HFFc6 (cell line): ENCODE measurements at regions not wholly inside any gene's neighbourhood (a gene's known extent, or its start where the extent isn't known, plus 50 kb on each side); places are given as distances from the start of the nearest gene placed in this dataset.

ENCODE experiments used
- DNase-seq: peaks from one replicate; pipeline ENCODE4 v3.0.0-alpha.2; 2018
- H3K27ac Mint-ChIP-seq: 2 replicates; pipeline ENCODE4 v1.8.0; 2020; ENCODE audit warnings: mild to moderate bottlenecking, mixed read lengths
- H3K27me3 Mint-ChIP-seq: 2 replicates; pipeline ENCODE4 v1.8.0; 2021; ENCODE audit warnings: mild to moderate bottlenecking, moderate library complexity, mixed read lengths; ENCODE audit not compliant: insufficient read depth
- H3K36me3 Mint-ChIP-seq: 2 replicates; pipeline ENCODE4 v1.8.0; 2021; ENCODE audit warnings: low read depth, mixed read lengths
- H3K4me1 Mint-ChIP-seq: 2 replicates; pipeline ENCODE4 v1.8.0; 2020; ENCODE audit warnings: low read depth, mixed read lengths
- H3K4me3 Mint-ChIP-seq: 2 replicates; pipeline ENCODE4 v1.8.0; 2020; ENCODE audit warnings: mild to moderate bottlenecking, moderate library complexity, mixed read lengths
- H3K9me3 Mint-ChIP-seq: 2 replicates; pipeline ENCODE4 v1.8.0; 2020; ENCODE audit warnings: mild to moderate bottlenecking, mixed read lengths
- TF ChIP-seq, protein P1 (sequence below): fragments of 200-600 bp; sonication (generic); IDR thresholded peaks from 2 replicates; pipeline ENCODE4 v1.5.0; 2021; ENCODE audit warnings: antibody characterized with exemption, mild to moderate bottlenecking

DNA sequence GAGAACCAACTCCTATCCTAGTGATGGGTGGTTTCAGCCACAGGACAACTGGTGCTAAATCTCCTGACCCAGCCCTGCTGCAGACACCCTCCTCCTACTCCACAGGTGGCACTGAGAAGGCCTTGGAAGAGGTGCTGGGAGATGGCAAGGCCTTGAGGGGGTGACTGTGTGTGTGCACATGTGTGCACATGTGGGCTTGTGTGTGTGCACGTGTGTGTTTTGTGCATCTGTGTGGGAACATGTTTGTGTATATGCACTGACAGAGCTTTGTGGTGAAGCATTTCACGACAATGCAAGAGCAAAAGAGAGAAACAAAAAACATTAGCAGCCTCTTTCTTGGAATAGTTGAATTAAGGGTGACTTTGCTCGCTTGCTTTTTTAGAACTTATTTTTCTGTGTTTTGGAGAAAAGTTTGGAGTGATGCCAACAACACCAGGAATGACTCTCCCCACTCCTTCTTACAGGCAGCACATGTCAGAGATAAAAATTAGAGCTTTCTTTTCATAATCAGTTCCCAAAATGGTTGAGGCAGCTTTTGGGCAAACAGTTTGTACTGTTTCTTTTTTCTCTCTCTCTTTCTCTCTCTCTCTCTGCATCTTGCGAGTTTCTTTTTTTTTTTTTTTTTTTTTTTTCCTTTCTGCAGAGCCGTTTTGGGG is 69.5 kb downstream of the SEC61G start:
- H3K9me3 Mint-ChIP-seq: no peaks in the 10 kb centered on the region
- H3K27me3 Mint-ChIP-seq: peaks cover 4% of the 10 kb centered on the region; the same call in 1 of the 2 replicates
- no peaks in the 10 kb centered on the region for H3K4me1 Mint-ChIP-seq
- H3K4me3 Mint-ChIP-seq: no peak overlapping the region
- TF ChIP-seq, protein P1, sequence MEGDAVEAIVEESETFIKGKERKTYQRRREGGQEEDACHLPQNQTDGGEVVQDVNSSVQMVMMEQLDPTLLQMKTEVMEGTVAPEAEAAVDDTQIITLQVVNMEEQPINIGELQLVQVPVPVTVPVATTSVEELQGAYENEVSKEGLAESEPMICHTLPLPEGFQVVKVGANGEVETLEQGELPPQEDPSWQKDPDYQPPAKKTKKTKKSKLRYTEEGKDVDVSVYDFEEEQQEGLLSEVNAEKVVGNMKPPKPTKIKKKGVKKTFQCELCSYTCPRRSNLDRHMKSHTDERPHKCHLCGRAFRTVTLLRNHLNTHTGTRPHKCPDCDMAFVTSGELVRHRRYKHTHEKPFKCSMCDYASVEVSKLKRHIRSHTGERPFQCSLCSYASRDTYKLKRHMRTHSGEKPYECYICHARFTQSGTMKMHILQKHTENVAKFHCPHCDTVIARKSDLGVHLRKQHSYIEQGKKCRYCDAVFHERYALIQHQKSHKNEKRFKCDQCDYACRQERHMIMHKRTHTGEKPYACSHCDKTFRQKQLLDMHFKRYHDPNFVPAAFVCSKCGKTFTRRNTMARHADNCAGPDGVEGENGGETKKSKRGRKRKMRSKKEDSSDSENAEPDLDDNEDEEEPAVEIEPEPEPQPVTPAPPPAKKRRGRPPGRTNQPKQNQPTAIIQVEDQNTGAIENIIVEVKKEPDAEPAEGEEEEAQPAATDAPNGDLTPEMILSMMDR: no peak
- no peak for DNase-seq
- no peak overlapping the region for H3K27ac Mint-ChIP-seq
- H3K36me3 Mint-ChIP-seq: no peaks in the 10 kb centered on the region

DNA sequence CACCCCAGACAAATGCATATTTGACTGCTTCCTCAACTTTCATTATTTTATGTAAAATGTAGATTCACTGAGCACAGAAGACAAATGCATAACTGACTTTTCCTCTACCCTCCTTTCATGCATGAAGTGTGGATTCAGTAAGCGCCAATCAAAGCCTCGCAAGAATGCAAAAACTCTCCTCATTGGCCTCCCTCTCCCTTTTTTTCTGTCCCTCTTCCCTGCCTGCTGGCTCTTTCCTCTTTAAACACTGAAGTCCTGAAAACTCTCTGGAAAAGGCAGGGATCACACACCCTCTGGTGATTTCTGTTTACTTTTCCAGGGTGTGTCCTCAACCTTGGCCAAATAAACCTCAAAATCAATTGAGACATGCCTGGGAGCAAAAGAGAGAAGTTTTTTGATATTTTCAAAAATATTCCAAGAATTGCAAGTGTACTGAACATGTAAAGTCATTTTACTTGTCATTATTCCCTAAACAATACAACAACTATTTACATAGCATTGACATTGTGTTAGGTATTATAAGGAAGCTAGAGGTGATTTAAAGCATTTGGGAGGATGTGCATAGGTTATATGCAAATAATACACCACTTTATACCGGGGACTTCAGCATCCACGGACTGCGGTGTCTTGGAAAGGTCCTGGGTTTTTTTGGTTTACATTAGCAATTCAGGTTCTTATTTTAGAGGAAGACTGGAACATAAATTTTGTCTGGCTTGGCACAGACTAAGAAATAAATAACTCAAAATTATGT is 71.4 kb downstream of the SEC61G start:
- H3K36me3 Mint-ChIP-seq: no peaks in the 10 kb centered on the region
- H3K27ac Mint-ChIP-seq: no peak overlapping the region
- no peak overlapping the region for H3K4me3 Mint-ChIP-seq
- TF ChIP-seq, protein P1: no peak
- H3K9me3 Mint-ChIP-seq: no peaks in the 10 kb centered on the region
- H3K27me3 Mint-ChIP-seq: peaks cover 4% of the 10 kb centered on the region; the same call in 1 of the 2 replicates
- DNase-seq: no peak
- H3K4me1 Mint-ChIP-seq: no peaks in the 10 kb centered on the region

DNA sequence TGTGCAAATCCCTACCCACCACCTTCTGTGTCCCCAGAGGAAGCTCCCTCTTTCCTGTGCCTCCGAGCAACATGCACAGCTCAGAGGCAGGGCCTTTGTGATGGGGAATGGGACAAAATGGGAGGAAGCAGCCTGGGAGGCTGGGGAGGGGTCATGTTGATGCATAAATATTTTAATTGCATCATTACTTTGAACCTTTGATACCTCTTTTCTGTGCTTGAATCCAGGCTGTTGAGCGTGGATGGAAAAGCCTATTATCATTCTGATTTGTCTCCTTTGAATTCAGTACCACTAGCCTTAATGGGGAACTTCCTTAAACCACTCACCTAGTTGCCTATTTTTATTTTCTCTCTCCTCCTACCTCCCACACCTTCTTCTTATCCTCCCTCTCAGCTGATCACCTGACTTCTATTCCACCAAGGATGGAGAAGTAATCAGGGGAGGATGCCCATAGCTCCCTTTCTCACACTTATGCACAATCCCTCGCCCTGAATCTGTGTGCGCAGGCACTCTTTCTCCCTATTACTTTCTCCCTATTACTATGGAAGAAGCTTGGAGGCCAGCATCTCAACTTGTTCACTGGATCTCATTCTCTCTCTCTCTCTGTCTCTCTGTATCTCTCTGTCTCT is 78.5 kb downstream of the SEC61G start:
- Mint-ChIP-seq H3K4me1 (no peaks in the 10 kb centered on the region), H3K27me3 (peaks cover 5% of the 10 kb centered on the region; the same call in 1 of the 2 replicates), H3K4me3 (no peak overlapping the region), H3K36me3 (no peaks in the 10 kb centered on the region), H3K27ac (no peak overlapping the region), H3K9me3 (no peaks in the 10 kb centered on the region)
- TF ChIP-seq, protein P1: no peak
- DNase-seq: no peak

DNA sequence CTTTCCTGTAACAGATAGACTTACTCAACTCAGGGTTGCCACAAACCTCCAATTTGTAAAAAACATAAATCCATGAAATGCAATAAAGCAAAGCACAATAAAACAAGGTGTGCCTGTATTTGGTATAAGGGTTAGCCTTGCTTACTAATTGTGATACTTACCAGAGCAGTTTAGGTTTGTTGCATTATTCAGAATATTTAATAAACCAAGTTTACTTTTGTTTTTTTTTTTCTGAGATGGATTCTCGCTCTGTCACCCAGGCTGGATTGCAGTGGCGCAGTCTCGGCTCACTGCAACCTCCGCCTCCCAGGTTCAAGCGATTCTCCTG is 79.6 kb downstream of the SEC61G start:
- Mint-ChIP-seq H3K27ac (no peak overlapping the region), H3K36me3 (no peaks in the 10 kb centered on the region), H3K9me3 (no peaks in the 10 kb centered on the region), H3K4me1 (no peaks in the 10 kb centered on the region), H3K27me3 (peaks cover 5% of the 10 kb centered on the region; the same call in 1 of the 2 replicates), H3K4me3 (no peak overlapping the region; the same call in 1 of the 2 replicates)
- TF ChIP-seq, protein P1: no peak
- DNase-seq: no peak

DNA sequence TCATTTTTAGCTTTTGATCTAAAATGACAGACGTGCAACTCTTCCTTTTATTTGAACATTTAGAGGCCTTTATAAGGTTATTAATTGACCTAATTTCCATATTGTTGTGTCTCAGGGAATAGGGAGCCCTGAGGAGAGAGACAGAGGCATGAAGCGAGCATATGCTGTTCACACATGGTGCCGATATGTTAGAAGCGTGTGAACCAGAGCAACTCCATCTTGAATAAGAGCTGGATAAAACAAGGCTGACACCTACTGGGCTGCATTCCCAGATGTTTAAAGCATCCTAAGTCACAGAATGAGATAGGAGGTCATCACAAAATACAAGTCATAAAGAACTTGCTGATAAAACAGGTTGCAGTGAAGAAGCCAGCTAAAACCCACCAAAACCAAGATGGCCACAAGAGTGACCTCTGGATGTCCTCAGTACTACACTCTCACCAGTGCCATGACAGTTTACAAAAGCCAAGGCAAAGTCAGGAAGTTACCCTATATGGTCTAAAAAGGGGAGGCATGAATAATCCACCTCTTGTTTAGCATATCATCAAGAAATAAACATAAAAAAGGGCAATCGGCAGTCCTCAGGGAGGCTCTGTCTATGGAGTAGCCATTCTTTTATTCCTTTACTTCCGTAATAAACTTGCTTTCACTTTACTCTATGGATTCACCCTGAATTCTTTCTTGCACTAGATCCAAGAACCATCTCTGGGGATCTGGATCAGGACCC is 80.1 kb downstream of the SEC61G start:
- TF ChIP-seq, protein P1: no peak
- Mint-ChIP-seq H3K27me3 (peaks cover 5% of the 10 kb centered on the region; the same call in 1 of the 2 replicates), H3K4me3 (no peak overlapping the region; the same call in 1 of the 2 replicates), H3K36me3 (no peaks in the 10 kb centered on the region), H3K9me3 (no peaks in the 10 kb centered on the region), H3K27ac (no peak overlapping the region), H3K4me1 (no peaks in the 10 kb centered on the region)
- DNase-seq: no peak
